Liver (tissue), 8 donors: ENCODE measurements at regions not wholly inside any gene's neighbourhood (a gene's known extent, or its start where the extent isn't known, plus 50 kb on each side); places are given as distances from the start of the nearest gene placed in this dataset.

Experiments
- DNase-seq: peaks from one replicate; pipeline ENCODE4 v3.0.0-alpha.2; 2017; ENCODE audit warnings: low spot score
- H3K27ac ChIP-seq, 2 donors: one replicate each; pipeline ENCODE4 v1.7.0; 2013; ENCODE audit warnings: inconsistent platforms in 2 of 2, low read length in 2 of 2, control low read depth in 1 of 2, low read depth in 1 of 2, mild to moderate bottlenecking in 1 of 2
- H3K27me3 ChIP-seq, 4 donors: one replicate each; pipeline versions ENCODE4 v1.6.1 to v1.7.0; 2013; ENCODE audit warnings: low read length in 3 of 4, inconsistent platforms in 1 of 4, mild to moderate bottlenecking in 1 of 4, moderate library complexity in 1 of 4; ENCODE audit not compliant: control insufficient read depth in 4 of 4, insufficient read depth in 4 of 4
- H3K36me3 ChIP-seq, 4 donors: one replicate each; pipeline versions ENCODE4 v1.6.1 to v1.7.0; 2013; ENCODE audit warnings: low read length in 3 of 4, mild to moderate bottlenecking in 3 of 4, low read depth in 1 of 4, moderate library complexity in 1 of 4; ENCODE audit not compliant: control insufficient read depth in 4 of 4, insufficient read depth in 3 of 4
- H3K4me1 ChIP-seq, 4 donors: one replicate each; pipeline versions ENCODE4 v1.6.1 to v1.7.0; 2013; ENCODE audit warnings: low read length in 3 of 4, mild to moderate bottlenecking in 3 of 4, moderate library complexity in 1 of 4; ENCODE audit not compliant: control insufficient read depth in 4 of 4, insufficient read depth in 4 of 4
- H3K4me3 ChIP-seq, 3 donors: one replicate each; pipeline versions ENCODE4 v1.6.1 to v1.7.0; 2013; ENCODE audit warnings: low read length in 3 of 3, control low read depth in 1 of 3, low read depth in 1 of 3, mild to moderate bottlenecking in 1 of 3
- H3K9ac ChIP-seq, 2 donors: one replicate each; pipeline ENCODE4 v1.7.0; 2013; ENCODE audit warnings: low read length in 2 of 2, mild to moderate bottlenecking in 2 of 2, moderate library complexity in 2 of 2, control low read depth in 1 of 2, low read depth in 1 of 2
- H3K9me3 ChIP-seq, 4 donors: one replicate each; pipeline versions ENCODE4 v1.6.1 to v1.7.0; 2013; ENCODE audit warnings: low read length in 3 of 4; ENCODE audit not compliant: control insufficient read depth in 4 of 4
- CTCF ChIP-seq: fragments of 150-350 bp; IDR thresholded peaks from 2 replicates; pipeline ENCODE4 v1.5.1; 2017; ENCODE audit warnings: improper control_type of control experiment, low read depth, low read length; ENCODE audit not compliant: missing input control
- EGR1 ChIP-seq, 2 donors: IDR thresholded peaks; 2 replicates each; pipeline ENCODE4 v1.6.1; 2016 to 2018; ENCODE audit warnings: antibody characterized with exemption in 2 of 2, low read depth in 2 of 2
- FOXA1 ChIP-seq: IDR thresholded peaks from 2 replicates; pipeline ENCODE4 v1.6.1; 2016; ENCODE audit warnings: antibody characterized with exemption
- GABPA ChIP-seq, 2 donors: IDR thresholded peaks in 1 of 2; conservative IDR thresholded peaks in 1 of 2; 2 replicates each; pipeline ENCODE4 v1.6.1; 2016; ENCODE audit warnings: antibody characterized with exemption in 2 of 2, mild to moderate bottlenecking in 1 of 2, moderate library complexity in 1 of 2
- HNF4G ChIP-seq: IDR thresholded peaks from 2 replicates; pipeline ENCODE4 v1.6.1; 2016; ENCODE audit warnings: antibody characterized with exemption
- MAX ChIP-seq: IDR thresholded peaks from 2 replicates; pipeline ENCODE4 v1.6.1; 2016; ENCODE audit warnings: antibody characterized with exemption
- NR2F2 ChIP-seq: IDR thresholded peaks from 2 replicates; pipeline ENCODE4 v1.6.1; 2016; ENCODE audit warnings: antibody characterized with exemption
- RAD21 ChIP-seq, 2 donors: IDR thresholded peaks; 2 replicates each; pipeline ENCODE4 v1.6.1; 2016; ENCODE audit warnings: antibody characterized with exemption in 2 of 2, mild to moderate bottlenecking in 2 of 2
- REST ChIP-seq: IDR thresholded peaks from 2 replicates; pipeline ENCODE4 v1.6.1; 2016; ENCODE audit warnings: antibody characterized with exemption, mild to moderate bottlenecking
- SP1 ChIP-seq: IDR thresholded peaks from 2 replicates; pipeline ENCODE4 v1.6.1; 2018; ENCODE audit warnings: antibody characterized with exemption, mild to moderate bottlenecking
- TAF1 ChIP-seq: conservative IDR thresholded peaks from 2 replicates; pipeline ENCODE4 v1.6.1; 2016; ENCODE audit warnings: antibody characterized with exemption, mild to moderate bottlenecking
- YY1 ChIP-seq: IDR thresholded peaks from 2 replicates; pipeline ENCODE4 v1.6.1; 2016; ENCODE audit warnings: antibody characterized with exemption, mild to moderate bottlenecking
- ZBTB33 ChIP-seq: IDR thresholded peaks from 2 replicates; pipeline ENCODE4 v1.6.1; 2016; ENCODE audit warnings: antibody characterized with exemption
- WGBS: extraction: QIAGEN DNeasy Blood & Tissue Kit; methylation state at CpG from one replicate; pipeline ENCODE4 v1.1.7; 2013; 5-methylcytosine and 5-hydroxymethylcytosine counted together
- donor health status: healthy.
- donor health status: healthy.
- donor health status: healthy.
- donor health status: healthy.
- donor health status: healthy.

- WGBS: 64% methylated on average over 5 of the region's 5 CpGs
- Histone ChIP-seq H3K27ac (no peak overlapping the region), H3K9ac (no peak overlapping the region)
Measured at GRCh38 chr10:83886871-83887270, 252.4 kb upstream of the GHITM start.

More at GRCh38 chr10:83886871-83887270, 252.4 kb upstream of the GHITM start:
- Histone ChIP-seq H3K4me3 (no peak overlapping the region), H3K9me3 (no peaks in the 10 kb centered on the region), H3K4me1 (no peaks in the 10 kb centered on the region), H3K27me3 (no peaks in the 10 kb centered on the region), H3K36me3 (no peaks in the 10 kb centered on the region)
- TF ChIP-seq NR2F2 (no peak), SP1 (no peak), RAD21 (IDR thresholded peaks at IDR 0.05) (no peak), ZBTB33 (no peak), FOXA1 (no peak), HNF4G (no peak), REST (no peak), MAX (no peak), EGR1 (IDR thresholded peaks at IDR 0.05; ENCODE audit: low read depth in 2 of 2) (no peak), CTCF (no peak), YY1 (no peak), TAF1 (no peak), GABPA (IDR thresholded peaks at IDR 0.05 in 1 of 2, conservative IDR thresholded peaks at IDR 0.05 in 1 of 2) (no peak)
- no peak for DNase-seq
